Stimulated activated naive CD4-positive, alpha-beta T cell treated with Interleukin-2 at 50 U/mL for 16 hours (primary cell): ENCODE measurements at regions not wholly inside any gene's neighbourhood (a gene's known extent, or its start where the extent isn't known, plus 50 kb on each side); places are given as distances from the start of the nearest gene placed in this dataset.
"Not testable (repeated sequence)": the region's sequence is repeated elsewhere in the genome, so short reads cannot be mapped to it uniquely, and the experiment has no call there.

Experiments used
- DNase-seq: peaks from one replicate; lab custom pipeline; 2025; lab: John Stamatoyannopoulos, UW

DNA sequence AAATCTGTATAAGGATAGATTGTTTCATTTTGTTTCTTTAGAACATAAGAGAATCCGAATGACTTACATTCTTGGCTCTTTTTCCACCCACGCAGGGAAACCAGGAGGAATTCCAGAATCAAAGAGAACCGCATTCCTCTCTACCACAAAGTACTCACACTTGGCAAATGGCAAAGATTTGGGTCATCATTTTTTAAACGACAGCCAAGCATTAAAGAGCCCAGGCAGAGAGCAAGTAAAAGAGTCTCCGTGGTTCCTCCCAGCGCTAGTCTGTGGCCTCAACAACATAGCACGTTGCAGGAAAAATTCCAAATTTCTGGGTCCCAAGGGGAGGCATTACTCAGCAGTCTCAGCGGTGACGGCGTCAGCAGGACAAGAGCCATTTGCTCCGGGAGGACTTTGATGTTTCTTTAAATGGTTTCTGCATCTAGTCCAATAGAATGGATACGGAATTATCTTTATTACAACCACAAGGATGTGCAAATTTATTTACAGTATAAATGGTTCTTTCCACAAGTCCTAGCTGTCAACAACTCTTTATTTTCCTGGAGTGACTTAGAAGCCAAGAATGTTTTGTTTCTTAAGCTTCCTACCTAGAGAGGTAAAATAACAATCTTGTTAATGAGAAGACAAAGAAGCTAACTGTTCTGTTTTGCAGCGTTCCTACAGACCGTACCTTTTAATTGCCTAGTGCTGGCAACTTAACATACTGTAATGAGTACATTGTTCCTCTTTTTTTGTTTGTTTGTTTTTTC, 232.5 kb downstream of the SKIDA1 start:
- DNase-seq: no peak

DNA sequence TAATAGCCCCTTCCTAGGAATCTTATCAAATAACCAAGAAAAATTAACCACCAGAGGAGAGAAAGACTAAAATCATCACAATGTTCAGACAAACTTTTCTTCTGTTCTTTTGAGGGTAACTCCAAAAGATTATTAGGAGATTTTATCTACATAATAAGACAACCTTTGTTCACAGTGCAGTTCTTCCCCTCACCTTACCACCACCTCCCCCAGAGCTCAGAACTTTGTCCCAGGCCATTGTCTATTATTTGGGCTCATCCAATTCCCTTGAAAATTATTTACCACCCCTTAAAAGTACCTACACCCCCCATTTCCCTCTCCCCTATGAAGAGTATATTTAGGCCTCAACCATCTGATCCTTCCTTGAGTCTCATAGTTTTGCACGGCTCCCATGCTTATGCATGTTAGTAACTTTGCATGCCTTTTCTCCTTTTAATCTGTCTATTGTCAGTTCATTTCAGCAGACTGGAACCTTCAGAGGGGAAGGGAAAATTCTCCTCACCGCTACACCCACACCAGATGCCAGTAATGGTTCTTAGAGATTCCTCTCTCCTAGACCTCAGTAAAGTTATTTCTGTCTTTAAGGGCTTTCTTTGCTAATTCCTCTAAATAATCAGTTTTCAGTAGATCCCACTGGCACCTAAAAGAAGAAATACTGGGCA, 234.9 kb downstream of the SKIDA1 start:
- DNase-seq: no peak

DNA sequence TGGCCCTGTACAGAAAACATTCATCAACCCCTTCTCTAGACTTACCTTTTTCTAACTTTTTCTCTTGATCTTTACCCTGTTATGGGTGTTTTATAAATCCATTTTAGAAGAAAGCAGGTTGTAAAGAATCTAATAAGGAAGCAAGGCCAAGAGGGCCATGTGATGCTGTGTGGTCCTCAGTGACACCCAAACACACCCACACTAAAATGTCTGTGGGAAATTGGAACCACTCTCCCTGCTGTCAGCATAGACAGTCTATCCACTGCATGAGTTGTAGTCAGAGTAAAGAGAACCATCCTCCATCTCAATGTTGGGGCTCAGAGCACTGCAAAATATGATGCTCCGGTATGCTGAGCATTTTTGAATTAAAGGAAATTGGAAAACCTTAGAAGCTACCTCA, 235.5 kb downstream of the SKIDA1 start:
- no peak for DNase-seq

DNA sequence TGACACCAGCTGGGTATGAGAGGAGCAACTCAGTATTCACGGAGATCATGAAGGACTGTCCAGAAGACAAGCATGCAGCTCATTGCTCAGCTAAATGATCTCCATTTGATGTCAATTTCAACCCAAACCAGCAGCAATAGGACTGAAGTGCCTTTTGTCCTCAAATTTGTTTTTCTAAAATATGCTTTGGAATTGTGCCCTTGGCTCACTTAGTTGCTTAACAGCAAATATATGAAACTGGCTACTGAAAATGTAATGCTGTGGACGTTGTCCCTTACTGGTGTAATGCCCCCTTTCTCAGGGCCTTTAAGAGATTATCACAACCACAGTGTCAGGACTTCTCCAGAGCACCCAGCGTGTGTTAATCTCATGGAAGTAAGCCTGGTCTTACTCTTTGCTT, 236.2 kb downstream of the SKIDA1 start:
- no peak for DNase-seq

DNA sequence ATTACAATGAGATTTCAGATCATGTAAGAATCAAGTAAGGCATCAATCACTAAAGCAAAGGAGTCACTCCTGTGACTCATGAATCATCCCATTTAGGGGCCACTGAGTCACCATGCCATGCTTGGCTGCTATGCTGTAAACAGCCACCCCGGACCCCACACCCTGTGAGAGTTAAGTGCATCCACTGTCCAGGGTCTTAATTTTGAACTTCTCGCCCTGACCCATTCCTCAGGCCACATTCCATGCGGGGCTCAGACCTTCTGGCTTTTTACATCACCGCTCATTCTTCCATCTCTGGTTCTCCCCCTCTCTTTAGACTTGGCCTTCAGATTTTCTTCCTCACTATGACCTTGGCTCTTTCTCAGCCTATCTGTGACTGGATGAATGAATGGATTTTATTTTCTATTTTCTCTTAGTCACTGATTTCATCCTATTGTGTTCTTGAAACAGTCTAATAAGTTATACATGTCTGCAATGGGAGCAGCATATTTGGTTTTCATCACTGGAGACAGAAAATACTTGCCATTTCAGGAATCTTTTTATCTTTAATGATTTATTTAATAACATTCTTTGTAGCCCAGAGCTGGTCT, 239.6 kb downstream of the SKIDA1 start:
- no peak for DNase-seq

DNA sequence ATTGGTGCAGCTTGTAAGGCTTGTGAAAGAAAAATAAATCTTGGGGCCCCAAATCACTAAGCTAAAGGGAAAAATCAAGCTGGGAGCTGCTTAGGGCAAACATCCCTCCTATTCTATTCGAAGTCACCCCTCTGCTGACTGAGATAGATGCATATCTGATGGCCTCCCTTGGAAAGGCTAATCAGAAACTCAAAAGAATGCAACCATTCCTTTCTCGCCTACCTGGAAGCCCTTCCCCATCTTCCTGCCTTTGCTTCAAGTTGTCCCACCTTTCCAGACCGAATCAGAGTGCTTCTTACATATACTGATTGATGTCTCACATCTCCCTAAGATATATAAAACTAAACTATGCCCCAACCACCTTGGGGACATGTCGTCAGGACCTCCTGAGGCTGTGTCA, 240.3 kb downstream of the SKIDA1 start:
- DNase-seq: no peak

DNA sequence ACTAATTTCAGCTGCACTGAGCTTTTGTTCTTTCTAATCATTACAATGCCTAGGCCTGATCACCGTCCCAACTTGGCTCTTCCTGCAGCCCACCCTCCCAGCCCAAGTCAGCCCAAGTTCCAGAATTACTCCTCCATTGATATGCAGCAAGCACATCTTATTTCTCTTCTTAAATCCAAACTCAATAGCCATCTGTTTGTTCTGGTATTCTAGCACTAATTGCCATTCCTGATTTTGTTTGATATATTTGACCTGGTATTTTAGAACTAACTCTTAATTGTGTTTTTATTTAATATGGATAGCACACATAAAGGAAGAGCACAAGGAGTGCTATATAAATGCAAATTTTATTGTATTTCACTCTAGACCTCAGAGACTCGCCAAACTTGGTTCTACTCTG, 241.2 kb downstream of the SKIDA1 start:
- DNase-seq: no peak

DNA sequence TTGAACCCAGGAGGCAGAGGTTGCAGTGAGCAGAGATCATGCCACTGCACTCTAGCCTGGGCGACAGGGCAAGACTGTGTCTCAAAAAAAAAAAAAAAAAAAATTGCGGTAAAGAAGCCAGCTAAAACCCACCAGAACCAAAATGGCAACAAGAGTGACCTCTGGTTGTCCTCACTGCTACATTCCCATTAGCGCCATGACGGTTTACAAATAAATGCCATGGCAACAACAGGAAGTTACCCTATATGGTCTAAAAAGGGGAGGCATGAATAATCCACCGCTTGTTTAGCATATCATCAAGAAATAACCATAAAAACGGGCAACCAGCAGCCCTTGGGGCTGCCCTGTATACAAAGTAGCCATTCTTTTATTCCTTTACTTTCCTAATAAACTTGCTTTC, 242.4 kb downstream of the SKIDA1 start:
- DNase-seq: not testable (repeated sequence)

DNA sequence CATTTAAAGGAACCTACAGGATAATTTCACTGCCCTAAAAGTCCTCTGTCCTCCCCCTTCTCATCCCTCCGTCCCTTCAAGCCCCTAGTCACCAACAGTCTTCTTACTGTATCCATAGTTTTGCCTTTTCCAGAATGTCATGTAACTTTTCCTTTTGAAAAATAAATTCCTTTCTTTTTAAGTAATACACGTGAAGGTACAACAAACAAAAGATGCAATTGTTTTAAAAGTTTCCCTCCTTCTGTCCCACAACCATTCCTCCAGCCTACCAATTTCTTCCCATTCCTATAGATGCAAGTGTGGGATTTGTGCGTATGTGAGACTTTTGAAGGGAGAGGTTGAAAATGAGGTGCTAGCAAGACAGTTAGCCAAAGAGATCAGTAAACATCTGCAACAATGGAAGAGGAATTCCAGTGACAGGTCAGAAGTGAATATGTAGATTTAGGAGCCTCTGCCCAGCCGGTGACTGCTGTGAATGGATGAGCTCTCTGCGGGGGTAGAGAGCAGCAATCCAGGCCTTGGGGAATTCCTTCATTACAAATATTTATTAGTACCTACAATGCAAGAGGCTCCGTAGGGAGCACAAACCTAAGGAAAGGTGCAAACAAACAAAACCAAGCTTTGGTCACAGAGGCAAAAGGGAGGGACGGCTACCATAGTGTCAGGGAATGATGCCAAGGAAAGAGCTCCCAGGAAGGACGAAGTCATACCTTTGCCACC, 243.6 kb downstream of the SKIDA1 start:
- DNase-seq: no peak

DNA sequence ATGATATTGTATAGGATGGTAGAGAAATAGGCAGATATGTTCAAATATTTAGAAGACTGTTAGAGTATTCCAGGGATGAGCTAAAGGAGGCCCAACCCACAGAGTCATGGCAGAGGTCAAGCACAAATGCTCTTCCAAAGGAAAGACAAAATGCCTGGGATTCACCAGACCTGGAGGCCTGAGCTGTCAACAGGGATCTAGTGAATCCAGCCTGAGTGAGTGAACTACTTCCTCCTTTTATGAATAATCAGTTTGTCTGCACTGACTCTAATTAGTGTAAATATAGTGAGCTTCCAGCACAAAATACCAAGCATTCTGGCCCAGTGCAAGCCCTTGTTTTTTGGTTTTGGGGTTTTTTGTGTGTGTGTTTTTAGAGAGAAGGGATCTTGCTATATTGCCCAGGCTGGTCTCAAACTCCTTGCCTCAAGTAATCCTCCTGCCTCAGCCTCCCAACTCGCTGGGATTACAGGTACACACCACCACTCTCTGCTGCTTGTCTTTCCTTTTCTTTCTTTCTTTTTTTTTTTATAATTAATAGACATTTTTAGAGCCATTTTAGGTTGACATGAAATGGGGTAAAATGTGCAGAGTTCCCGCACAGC, 244.4 kb downstream of the SKIDA1 start:
- DNase-seq: no peak

DNA sequence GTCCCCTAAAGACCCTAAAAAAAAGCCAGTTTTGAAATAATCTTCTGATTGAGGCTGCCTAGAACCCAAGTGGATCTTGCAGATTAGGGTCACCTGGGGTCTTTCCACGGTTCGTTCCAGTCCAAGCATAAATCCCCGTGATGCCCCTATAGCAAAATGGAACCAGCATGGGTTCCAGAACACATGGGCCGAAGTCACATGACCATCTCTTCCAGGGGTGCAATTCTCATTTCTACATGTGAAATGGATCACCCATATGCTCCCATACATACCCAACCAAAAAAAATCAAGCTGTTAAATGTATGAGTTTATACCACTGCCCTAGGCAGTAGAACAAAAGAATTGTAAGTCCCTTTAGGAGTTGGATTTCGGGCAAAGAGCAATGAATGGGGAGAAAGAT, 245.4 kb downstream of the SKIDA1 start:
- no peak for DNase-seq

DNA sequence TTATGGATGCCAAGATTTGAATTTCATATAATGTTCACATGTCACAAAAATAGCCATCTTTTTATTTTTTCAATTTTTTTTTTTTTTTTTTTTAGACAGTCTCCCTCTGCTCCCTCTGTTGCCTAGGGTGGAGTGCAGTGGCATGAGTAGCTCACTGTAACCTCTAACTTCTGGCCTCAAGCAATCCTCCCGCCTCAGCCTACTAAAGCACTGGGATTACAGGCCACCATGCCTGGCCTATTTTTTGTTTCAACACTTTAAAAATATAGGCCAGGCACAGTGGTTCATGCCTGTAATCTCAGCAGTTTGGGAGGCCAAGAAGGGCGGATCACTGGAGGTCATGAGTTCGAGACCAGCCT, 246.3 kb downstream of the SKIDA1 start:
- DNase-seq: no peak

DNA sequence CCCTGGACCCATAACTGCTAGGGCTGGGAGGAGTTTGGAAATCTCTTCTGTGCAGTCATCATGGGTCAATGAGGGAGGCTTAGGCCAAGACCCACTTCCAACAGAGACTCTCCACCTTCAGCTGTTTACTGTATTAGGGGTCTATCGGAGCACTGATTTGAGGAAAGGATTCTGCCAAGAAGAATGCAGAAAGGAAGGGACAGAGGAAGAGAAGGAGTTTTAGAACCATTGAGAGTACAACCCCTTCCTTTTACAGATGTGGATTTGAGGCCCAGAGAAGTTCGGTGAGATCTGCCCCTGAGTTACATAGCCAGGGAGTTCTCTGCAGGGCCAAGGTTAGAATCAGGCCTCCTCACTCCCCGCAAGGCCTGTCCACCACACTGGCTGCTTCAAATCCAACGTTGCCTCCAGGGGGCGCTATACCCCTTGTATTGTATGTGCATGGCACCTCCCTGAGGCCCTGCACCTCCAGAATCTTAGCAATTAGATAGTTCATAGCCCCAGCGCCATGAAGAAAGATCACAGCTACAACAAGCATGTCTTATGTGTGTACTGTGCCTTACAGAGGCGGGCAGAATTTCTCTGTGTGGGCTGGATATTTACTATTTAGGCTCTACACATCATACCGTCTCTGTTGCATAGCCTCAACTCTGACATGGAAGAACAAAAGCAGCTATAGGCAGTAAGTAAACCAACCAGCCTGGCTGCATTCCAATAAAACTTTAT, 246.8 kb downstream of the SKIDA1 start:
- peak; percentile 49 for DNase-seq

DNA sequence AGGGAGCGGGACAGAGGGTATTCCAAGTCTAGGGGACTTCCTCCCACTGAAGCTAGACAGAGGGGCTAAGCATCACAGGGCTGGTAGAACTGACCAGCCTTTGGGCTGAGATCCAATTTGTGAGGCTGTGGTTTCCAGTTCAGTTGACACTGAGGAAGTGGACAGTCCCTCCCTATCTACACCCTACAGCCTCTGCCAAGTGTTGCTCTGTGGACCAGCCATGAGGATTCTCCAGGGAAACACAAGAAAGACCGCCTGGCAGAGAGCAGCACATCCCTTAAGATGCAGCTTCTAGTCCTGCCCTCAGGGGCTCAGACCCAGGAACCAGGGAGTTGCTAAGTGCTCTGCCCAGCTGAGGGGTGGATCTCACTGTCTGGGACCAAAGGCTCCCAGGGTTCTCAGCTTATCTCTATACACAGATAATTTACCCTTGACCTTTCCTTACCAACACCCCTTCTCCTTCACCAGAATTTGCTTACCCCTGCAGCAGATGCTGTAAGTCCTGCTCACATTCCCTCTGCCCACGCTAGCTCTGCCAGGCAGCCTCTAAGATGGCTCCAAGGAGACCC, 252.0 kb downstream of the SKIDA1 start:
- no peak for DNase-seq

DNA sequence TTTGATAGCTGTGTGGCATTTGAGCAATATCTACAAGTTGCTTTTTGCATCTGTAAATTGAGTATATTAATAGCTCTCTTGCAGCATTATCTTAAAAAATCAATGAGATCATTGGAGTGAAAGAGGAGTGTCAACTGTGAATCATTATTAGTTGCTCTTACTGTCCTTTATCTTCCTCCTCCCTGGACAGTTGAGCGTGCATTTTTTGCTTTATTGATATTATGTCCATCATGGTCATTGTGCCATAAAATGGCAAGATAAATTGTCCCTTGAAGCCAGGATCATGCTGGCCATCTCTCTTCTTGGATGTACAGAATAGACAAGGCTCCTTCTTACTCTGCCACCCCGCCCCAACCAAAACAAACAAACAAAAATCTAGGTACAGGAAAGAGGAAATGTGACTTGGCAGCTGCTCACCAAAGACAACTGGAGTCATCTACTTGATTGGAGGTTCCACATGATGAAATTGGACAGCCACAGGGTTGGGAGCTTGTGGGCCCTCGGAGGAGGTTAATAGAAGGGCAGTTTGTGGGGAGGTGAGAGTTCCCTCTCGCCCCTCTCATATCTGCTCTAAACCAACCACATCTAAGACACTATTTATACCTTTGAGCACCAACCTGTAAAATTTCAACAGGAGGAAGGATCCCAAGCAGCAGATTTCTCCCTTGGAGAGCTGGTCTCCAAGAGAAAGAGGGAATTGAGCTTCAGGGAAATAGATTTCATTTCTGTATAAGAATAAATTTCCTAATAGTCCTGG, 252.7 kb downstream of the SKIDA1 start:
- no peak for DNase-seq

DNA sequence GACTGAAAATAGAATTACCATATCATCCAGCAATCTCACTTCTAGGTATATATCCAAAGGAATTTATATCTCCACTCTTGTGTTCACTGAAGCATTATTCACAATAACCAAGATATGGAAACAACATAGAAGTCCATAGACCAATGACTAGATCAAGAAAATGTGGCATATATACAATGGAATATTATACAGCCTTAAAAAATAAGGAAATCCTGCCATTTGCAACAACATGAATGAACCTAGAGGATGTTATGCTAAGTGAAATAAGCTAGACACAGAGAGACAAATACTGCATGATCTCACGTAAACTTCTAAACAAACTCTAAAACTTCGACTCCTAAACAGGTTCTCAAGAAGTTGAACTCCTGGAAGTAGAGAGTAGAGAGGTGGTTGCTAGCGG, 254.5 kb downstream of the SKIDA1 start:
- DNase-seq: no peak

DNA sequence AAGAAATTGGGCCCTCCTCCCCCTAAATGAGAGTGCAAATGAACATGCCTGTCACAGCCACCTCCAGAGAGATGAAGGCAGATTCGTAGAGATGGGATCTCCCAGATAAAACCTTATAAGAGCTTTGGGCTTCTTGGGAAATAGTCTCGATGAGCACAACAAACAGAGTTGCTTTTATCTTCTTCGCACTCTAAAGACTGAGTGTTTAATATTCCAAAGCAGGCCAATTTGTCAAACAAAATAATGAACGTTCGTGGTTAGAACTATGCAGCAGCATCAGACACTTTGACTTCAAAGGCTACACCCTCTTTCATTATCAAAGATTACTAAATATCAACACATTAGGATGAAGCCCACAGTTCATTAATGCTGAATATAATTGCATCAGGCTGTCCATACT, 256.2 kb downstream of the SKIDA1 start:
- DNase-seq: no peak

DNA sequence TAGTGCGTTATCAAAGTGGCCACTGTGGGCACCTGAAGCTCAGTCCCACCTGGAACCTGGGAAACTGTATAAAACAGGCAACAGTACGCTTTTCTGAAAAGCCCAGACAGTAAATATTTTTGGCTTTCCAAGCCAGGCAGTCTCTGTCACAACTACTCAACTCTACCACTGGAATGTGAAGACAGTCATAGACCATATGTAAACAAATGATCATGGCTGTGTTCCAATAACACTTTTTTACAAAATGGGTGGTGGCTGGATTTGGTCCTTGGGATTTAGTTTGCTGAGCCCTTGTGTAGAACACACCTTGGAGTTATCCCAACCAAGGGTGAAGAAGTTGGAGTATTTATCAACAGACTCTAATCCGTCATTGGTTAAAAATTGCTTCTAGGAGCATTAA, 259.9 kb downstream of the SKIDA1 start:
- no peak for DNase-seq

DNA sequence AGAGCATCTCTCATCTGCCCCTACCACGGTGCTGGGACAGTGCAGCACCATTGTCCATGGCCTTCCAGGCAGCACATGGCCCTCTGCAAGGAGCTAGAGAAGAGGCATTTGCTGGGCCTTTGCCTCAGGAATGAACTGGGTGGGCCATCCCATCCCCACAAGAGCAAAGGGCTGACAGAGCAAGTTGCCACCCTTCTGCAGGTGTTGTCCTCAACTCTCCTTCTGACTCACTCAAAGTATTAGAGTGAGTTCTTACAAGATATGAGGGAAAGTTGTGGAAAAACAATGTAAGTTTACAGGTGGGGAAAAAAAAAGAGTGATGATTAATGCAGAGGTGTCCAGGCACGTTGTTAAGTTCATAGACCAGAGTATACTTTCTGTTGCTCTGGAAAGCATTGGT, 261.2 kb downstream of the SKIDA1 start:
- no peak for DNase-seq

DNA sequence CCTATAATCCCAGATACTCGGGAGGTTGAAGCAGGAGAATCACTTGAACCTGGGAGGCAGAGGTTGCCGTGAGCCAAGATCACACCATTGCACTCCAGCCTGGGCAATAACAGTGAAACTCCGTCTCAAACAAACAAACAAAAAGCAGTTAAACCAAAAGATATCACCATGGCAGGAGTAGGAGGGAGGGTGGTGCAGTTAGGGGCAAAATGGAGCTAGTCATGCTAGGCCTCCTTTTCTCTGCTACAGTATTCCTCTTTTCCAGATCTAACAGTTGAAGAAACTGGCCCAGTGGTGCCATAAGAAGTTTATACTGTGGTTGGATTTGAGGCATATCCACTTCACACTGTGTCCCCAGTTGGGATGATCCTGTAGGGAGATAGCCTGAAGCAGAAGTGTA, 261.6 kb downstream of the SKIDA1 start:
- DNase-seq: no peak
